HFFc6 (cell line): ENCODE measurements at regions not wholly inside any gene's neighbourhood (a gene's known extent, or its start where the extent isn't known, plus 50 kb on each side); places are given as distances from the start of the nearest gene placed in this dataset.
A peak's percentile ranks its signal among the peaks of the same experiment; 100 is the strongest.

Experiments
- DNase-seq: peaks from one replicate; pipeline ENCODE4 v3.0.0-alpha.2; 2018
- H3K27ac Mint-ChIP-seq: 2 replicates; pipeline ENCODE4 v1.8.0; 2020; ENCODE audit warnings: mild to moderate bottlenecking, mixed read lengths
- H3K27me3 Mint-ChIP-seq: 2 replicates; pipeline ENCODE4 v1.8.0; 2021; ENCODE audit warnings: mild to moderate bottlenecking, moderate library complexity, mixed read lengths; ENCODE audit not compliant: insufficient read depth
- H3K36me3 Mint-ChIP-seq: 2 replicates; pipeline ENCODE4 v1.8.0; 2021; ENCODE audit warnings: low read depth, mixed read lengths
- H3K4me1 Mint-ChIP-seq: 2 replicates; pipeline ENCODE4 v1.8.0; 2020; ENCODE audit warnings: low read depth, mixed read lengths
- H3K4me3 Mint-ChIP-seq: 2 replicates; pipeline ENCODE4 v1.8.0; 2020; ENCODE audit warnings: mild to moderate bottlenecking, moderate library complexity, mixed read lengths
- H3K9me3 Mint-ChIP-seq: 2 replicates; pipeline ENCODE4 v1.8.0; 2020; ENCODE audit warnings: mild to moderate bottlenecking, mixed read lengths
- CTCF ChIP-seq: fragments of 200-600 bp; sonication (generic); IDR thresholded peaks from 2 replicates; pipeline ENCODE4 v1.5.0; 2021; ENCODE audit warnings: antibody characterized with exemption, mild to moderate bottlenecking

DNA sequence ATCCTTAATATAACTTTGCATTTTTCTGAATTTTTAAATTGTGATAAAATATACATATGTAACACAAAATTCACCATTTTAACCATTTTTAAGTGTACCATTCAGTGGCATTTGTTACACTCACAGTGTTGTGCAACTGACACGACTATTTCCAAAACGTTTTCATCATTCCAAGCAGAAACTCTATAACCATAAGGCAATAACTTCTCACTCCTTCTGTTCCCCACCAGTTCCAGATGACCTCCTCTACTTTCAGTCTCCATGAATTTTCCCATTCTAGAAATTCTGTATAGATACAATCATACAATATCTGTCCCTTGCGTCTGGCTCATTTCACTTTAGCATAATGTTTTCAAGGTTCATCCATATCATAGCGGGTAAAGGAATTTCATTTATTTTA is 223.5 kb upstream of the TTC14 start:
- H3K4me3 Mint-ChIP-seq: no peak overlapping the region
- peaks cover 3% of the 10 kb centered on the region; the same call in 1 of the 2 replicates for H3K27me3 Mint-ChIP-seq
- no peaks in the 10 kb centered on the region; the same call in 1 of the 2 replicates for H3K9me3 Mint-ChIP-seq
- peaks cover 24% of the 10 kb centered on the region for H3K4me1 Mint-ChIP-seq
- DNase-seq: no peak
- no peak for TF ChIP-seq CTCF
- no peaks in the 10 kb centered on the region for H3K36me3 Mint-ChIP-seq
- no peak overlapping the region for H3K27ac Mint-ChIP-seq

DNA sequence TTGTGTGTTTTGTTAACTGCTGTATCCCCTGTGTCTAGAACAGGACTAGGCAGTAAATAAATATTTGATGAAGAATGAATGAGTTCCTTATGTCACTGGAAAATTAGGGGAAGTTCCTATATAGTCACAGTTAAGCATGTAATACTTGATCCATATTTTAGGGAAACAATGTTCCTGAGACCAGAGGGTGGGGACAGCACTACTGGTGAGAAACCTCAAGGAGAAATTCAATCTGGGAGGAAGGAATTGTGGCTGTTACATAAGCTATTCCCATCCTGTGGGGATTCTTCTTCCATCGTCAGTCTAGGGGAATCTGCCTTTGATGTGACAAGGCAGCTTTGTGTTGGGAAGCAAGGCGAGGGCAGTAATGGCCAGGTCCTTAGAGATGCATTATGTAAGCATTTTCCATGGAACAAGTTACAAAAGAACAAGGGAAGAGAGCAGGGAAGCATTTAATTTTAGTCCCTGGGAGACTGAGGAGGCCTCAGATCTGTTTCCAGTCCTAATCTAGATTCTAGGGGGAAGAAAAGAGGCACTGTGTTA is 219.3 kb upstream of the TTC14 start:
- DNase-seq: no peak
- H3K36me3 Mint-ChIP-seq: no peaks in the 10 kb centered on the region
- H3K4me3 Mint-ChIP-seq: no peak overlapping the region
- no peak for TF ChIP-seq CTCF
- no peaks in the 10 kb centered on the region; the same call in 1 of the 2 replicates for H3K9me3 Mint-ChIP-seq
- peaks cover 40% of the 10 kb centered on the region for H3K4me1 Mint-ChIP-seq
- H3K27me3 Mint-ChIP-seq: no peaks in the 10 kb centered on the region
- peak overlapping the region; percentile 85 for H3K27ac Mint-ChIP-seq

DNA sequence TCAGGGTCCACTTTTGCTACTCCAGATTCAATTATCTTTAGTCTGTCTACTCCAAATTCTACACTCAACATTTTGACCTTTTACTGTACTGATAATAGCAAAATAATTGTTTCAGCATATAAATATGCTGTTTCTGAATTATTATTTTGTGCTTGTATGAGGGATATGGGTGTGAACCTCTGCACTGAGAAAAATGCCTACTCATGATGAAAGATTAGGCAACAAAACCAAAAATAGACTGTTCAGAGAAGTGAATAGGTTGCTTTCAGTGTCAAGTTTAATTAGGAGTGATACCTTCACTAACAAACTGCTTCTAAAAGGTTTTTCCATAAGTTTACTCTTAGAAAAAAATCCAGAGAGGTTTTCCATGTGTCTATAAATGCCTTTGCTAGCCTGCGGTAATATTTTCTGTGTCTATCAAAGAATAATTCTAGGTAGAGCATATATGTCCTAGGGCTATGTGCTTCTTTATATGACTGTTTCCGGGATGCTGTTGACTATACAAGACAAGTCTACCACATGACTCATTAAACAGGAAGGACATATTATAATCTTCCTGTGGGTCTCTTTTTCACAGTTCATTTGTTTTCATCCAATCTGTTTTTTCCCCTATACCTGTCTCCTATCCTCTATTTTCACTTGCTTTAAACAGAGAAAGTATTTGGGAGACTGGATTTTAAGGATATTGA is 218.5 kb upstream of the TTC14 start:
- Mint-ChIP-seq H3K9me3 (no peaks in the 10 kb centered on the region; the same call in 1 of the 2 replicates), H3K4me1 (peaks cover 43% of the 10 kb centered on the region), H3K27me3 (no peaks in the 10 kb centered on the region), H3K36me3 (no peaks in the 10 kb centered on the region), H3K27ac (peak overlapping the region; percentile 85), H3K4me3 (no peak overlapping the region)
- TF ChIP-seq CTCF: no peak
- peak; percentile 53 for DNase-seq

GRCh38 chr3:180390313-180390712 is 211.7 kb upstream of the TTC14 start:
- TF ChIP-seq CTCF: no peak
- no peaks in the 10 kb centered on the region for H3K27me3 Mint-ChIP-seq
- no peaks in the 10 kb centered on the region for H3K9me3 Mint-ChIP-seq
- H3K27ac Mint-ChIP-seq: no peak overlapping the region
- no peak overlapping the region for H3K4me3 Mint-ChIP-seq
- DNase-seq: no peak
- H3K36me3 Mint-ChIP-seq: no peaks in the 10 kb centered on the region
- H3K4me1 Mint-ChIP-seq: peaks cover 12% of the 10 kb centered on the region; the same call in 1 of the 2 replicates

DNA sequence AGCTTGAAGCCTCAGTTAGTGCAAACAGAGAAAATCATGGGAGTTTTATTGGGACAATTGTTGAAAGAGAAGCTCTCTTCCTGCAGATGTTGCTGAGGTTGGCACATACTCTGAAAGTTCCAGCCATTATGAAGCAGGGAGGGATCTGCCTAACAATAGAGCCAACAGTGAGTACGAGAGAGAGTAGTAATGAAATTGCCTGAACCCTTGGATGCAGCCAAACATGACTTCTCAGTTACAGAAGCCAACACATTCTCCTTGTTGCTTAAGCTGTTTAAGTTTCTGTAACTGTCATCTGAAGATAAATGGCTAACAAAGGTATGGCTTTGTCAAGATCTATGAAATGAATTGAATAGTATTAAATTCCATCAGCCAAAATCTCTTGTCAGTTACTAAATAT is 211.0 kb upstream of the TTC14 start:
- H3K9me3 Mint-ChIP-seq: no peaks in the 10 kb centered on the region
- no peaks in the 10 kb centered on the region for H3K36me3 Mint-ChIP-seq
- H3K4me1 Mint-ChIP-seq: peaks cover 12% of the 10 kb centered on the region; the same call in 1 of the 2 replicates
- no peaks in the 10 kb centered on the region; the same call in 1 of the 2 replicates for H3K27me3 Mint-ChIP-seq
- no peak overlapping the region for H3K4me3 Mint-ChIP-seq
- TF ChIP-seq CTCF: no peak
- H3K27ac Mint-ChIP-seq: no peak overlapping the region
- no peak for DNase-seq
